Right kidney (tissue), 1 donor: ENCODE measurements at regions not wholly inside any gene's neighbourhood (a gene's known extent, or its start where the extent isn't known, plus 50 kb on each side); places are given as distances from the start of the nearest gene placed in this dataset.

ENCODE experiments used
- DNase-seq: peaks from one replicate; pipeline ENCODE4 v3.0.0-alpha.2; 2016

- DNase-seq: no peak
Measured at GRCh38 chr4:181606300-181606699, 636.9 kb upstream of the TENM3 start.

GRCh38 chr4:181608181-181608580, 635.0 kb upstream of the TENM3 start:
- no peak for DNase-seq

- DNase-seq: no peak
Measured at GRCh38 chr4:181611033-181611711, 632.0 kb upstream of the TENM3 start.

- DNase-seq: no peak
Measured at GRCh38 chr4:181611946-181612600, 631.1 kb upstream of the TENM3 start.

GRCh38 chr4:181613200-181613599, 630.0 kb upstream of the TENM3 start:
- no peak for DNase-seq

GRCh38 chr4:181618038-181618618, 625.1 kb upstream of the TENM3 start:
- DNase-seq: no peak

GRCh38 chr4:181618896-181619295, 624.3 kb upstream of the TENM3 start:
- no peak for DNase-seq

GRCh38 chr4:181619651-181620050, 623.6 kb upstream of the TENM3 start:
- DNase-seq: no peak

- no peak for DNase-seq
Measured at GRCh38 chr4:181637186-181638105, 605.8 kb upstream of the TENM3 start.

GRCh38 chr4:181643466-181643865, 599.7 kb upstream of the TENM3 start:
- no peak for DNase-seq

- no peak for DNase-seq
Measured at GRCh38 chr4:181645489-181645888, 597.7 kb upstream of the TENM3 start.

- DNase-seq: no peak
Measured at GRCh38 chr4:181646864-181647263, 596.3 kb upstream of the TENM3 start.

- peak; percentile 45 for DNase-seq
Measured at GRCh38 chr4:181647396-181648147, 595.6 kb upstream of the TENM3 start.

GRCh38 chr4:181650033-181650825, 593.0 kb upstream of the TENM3 start:
- no peak for DNase-seq

GRCh38 chr4:181656748-181657147, 586.5 kb upstream of the TENM3 start:
- DNase-seq: no peak

- DNase-seq: no peak
Measured at GRCh38 chr4:181659202-181659601, 584.0 kb upstream of the TENM3 start.

- DNase-seq: no peak
Measured at GRCh38 chr4:181659876-181660275, 583.3 kb upstream of the TENM3 start.

GRCh38 chr4:181661090-181661489, 582.1 kb upstream of the TENM3 start:
- no peak for DNase-seq

GRCh38 chr4:181661923-181662322, 581.3 kb upstream of the TENM3 start:
- no peak for DNase-seq

GRCh38 chr4:181662383-181662782, 580.8 kb upstream of the TENM3 start:
- no peak for DNase-seq

- DNase-seq: no peak
Measured at GRCh38 chr4:181670506-181670905, 572.7 kb upstream of the TENM3 start.
